ENCODE measurements at regions not wholly inside any gene's neighbourhood (a gene's known extent, or its start where the extent isn't known, plus 50 kb on each side); places are given as distances from the start of the nearest gene placed in this dataset.
"Not testable (repeated sequence)": the region's sequence is repeated elsewhere in the genome, so short reads cannot be mapped to it uniquely, and the experiment has no call there.

DNA sequence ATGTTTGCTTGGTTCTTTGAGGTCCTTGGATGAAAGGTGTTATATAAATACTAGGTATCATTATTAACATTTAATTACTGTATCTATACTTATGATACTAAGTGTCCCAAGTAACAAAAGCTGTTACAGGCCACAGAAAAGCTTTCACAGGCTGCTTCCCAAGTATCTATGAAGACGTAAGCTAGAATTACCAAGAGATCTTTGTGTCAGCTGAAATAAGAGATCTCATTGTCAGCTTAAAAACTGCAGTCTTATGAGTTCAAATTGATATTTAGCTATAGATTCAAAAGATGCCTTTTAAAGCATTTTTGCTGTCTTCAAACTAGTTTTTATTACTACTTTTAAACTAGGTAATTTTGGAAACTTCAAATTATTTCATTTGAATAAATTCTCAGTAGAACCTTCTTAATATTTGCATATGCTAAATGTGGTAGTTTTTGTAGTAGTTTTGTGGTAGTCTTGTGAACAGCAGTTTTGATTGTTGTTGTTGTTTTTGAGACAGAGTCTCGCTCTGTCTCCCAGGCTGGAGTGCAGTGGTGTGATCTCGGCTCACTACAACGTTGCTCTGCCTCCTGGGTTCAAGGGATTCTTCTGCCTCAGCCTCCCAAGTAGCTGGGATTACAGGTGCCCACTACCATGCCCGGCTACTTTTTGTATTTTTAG, 170.0 kb upstream of the RPL34 start:
- DNase-seq (ENCODE audit: low read depth) = no peak
- TF ChIP-seq, protein P1, sequence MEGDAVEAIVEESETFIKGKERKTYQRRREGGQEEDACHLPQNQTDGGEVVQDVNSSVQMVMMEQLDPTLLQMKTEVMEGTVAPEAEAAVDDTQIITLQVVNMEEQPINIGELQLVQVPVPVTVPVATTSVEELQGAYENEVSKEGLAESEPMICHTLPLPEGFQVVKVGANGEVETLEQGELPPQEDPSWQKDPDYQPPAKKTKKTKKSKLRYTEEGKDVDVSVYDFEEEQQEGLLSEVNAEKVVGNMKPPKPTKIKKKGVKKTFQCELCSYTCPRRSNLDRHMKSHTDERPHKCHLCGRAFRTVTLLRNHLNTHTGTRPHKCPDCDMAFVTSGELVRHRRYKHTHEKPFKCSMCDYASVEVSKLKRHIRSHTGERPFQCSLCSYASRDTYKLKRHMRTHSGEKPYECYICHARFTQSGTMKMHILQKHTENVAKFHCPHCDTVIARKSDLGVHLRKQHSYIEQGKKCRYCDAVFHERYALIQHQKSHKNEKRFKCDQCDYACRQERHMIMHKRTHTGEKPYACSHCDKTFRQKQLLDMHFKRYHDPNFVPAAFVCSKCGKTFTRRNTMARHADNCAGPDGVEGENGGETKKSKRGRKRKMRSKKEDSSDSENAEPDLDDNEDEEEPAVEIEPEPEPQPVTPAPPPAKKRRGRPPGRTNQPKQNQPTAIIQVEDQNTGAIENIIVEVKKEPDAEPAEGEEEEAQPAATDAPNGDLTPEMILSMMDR (conservative IDR thresholded peaks at IDR 0.05; ENCODE audit: control insufficient read depth, insufficient read depth, low read depth, low read length) = no peak
- no peak overlapping the region for H3K4me3 ChIP-seq (ENCODE audit: control insufficient read depth, low read depth, low read length)

DNA sequence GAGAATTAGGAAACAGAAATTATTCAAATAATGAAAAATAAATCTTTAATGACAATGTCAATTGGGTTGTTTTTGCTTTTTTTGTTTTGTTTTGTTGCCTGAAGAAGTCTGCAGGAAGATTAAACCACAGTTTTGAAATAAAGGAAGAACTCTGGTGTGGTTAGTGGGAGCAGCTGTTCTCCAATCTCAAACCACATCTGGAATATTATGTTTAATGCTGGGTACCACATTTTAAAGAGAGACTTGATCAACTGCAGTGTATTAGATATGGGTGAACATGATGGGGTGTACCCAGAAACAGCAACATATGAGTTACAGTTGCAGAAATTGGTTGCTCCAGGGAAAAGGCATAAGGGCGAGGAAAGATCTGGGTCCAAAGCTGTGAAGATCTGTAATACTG, 171.2 kb upstream of the RPL34 start:
- TF ChIP-seq, protein P1 (conservative IDR thresholded peaks at IDR 0.05; ENCODE audit: control insufficient read depth, insufficient read depth, low read depth, low read length) = no peak
- H3K4me3 ChIP-seq (ENCODE audit: control insufficient read depth, low read depth, low read length) = no peak overlapping the region
- DNase-seq (ENCODE audit: low read depth) = no peak

DNA sequence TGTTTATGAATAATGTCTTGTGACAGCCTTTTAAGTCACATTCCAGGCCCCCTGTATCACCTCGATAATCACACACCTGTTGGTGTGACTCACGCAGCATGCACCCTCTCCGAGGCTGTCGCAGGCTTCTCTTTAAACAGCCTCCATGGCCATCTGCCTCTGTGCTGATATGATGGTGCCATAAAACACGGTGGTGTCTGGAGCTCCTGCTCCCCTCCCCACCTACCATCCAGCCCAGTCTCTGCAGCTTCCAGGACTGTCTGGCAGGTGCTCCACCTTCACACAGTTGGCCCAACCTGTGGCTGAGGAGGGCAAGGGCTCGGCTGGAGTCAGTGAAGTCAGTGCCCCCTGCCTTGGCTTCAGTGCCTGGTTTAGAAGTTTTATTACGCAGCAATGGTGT, 173.8 kb upstream of the RPL34 start:
- TF ChIP-seq, protein P1 (conservative IDR thresholded peaks at IDR 0.05; ENCODE audit: control insufficient read depth, insufficient read depth, low read depth, low read length) = no peak
- no peak overlapping the region for H3K4me3 ChIP-seq (ENCODE audit: control insufficient read depth, low read depth, low read length)
- no peak for DNase-seq (ENCODE audit: low read depth)

DNA sequence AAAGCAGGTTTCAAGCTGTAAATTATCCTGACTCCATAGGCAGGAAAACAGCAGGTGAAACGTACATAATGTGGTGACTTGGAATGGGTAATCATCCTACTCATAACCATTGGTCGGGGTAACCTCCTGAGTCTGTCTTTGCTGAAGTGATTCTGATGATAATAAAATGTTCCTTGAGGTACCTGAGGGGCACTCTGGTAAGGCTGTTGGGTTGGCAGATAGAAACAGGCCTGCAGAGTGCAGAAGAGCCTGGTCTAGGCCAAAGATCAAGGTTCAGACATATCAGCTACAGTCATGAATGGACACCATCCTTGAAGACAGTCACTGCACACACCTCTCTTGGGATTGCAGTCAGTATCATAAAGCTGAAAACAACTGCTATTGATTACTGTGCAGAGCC, 174.7 kb upstream of the RPL34 start:
- H3K4me3 ChIP-seq (ENCODE audit: control insufficient read depth, low read depth, low read length) = no peak overlapping the region
- TF ChIP-seq, protein P1 (conservative IDR thresholded peaks at IDR 0.05; ENCODE audit: control insufficient read depth, insufficient read depth, low read depth, low read length) = no peak
- no peak for DNase-seq (ENCODE audit: low read depth)

DNA sequence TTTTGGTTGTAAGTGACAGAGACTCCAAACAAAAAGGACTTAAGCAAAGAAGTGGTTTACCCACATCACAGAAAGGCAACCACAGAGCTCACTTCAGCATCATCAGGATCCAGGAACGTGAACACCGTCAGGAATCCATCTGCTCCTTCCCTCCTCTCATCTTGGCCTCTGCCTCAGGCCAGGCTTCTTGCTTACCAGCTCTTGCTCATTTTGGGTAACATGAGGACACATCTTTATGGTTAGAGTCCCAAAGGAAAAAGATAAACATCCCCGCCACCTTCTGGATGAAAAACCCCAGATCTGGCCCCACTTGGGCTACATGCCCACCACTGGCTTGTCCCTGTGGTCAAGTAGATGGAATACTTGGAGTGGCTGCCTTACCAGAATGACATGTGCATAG, 176.8 kb upstream of the RPL34 start:
- H3K4me3 ChIP-seq (ENCODE audit: control insufficient read depth, low read depth, low read length) = no peak overlapping the region
- TF ChIP-seq, protein P1 (conservative IDR thresholded peaks at IDR 0.05; ENCODE audit: control insufficient read depth, insufficient read depth, low read depth, low read length) = no peak
- no peak for DNase-seq (ENCODE audit: low read depth)

DNA sequence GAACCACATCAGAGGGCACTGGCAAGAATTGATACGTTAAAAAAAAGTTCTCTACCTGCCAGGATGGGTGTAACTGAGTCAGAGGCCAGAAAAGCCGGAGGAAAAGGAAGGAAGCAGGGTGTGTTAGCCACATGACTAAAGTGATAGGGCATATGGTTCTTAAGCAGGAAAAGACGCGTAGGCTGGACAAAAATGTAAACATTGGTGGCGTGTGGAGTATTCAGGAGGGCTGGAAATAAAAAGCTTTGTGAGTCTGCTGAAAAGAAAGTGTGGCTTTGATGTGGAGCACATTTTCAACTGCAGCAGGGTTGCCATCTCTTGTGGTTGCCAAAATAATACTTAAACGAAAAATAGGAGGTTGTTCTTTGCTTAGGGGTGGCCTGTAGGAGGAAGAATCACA, 186.5 kb upstream of the RPL34 start:
- DNase-seq (ENCODE audit: low read depth) = peak; percentile 47
- TF ChIP-seq, protein P1 (conservative IDR thresholded peaks at IDR 0.05; ENCODE audit: control insufficient read depth, insufficient read depth, low read depth, low read length) = no peak
- H3K4me3 ChIP-seq (ENCODE audit: control insufficient read depth, low read depth, low read length) = no peak overlapping the region

DNA sequence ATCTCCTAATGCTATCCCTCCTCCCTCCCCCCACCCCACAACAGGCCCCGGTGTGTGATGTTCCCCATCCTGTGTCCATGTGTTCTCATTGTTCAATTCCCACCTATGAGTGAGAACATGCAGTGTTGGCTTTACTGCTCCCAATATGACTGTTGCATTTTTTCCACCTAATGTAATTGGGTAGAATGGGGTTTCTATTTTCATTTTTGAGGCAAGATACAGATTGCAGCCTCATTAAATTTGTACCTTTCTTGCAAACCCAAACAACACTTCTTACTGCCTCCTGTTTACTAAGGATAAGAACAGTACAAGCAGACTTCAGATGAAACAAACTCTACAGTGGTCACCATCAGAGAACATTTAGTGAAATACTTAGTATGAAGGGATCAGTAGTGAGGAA, 187.0 kb upstream of the RPL34 start:
- H3K4me3 ChIP-seq (ENCODE audit: control insufficient read depth, low read depth, low read length); DNase-seq (ENCODE audit: low read depth): not testable (repeated sequence)

All from fibroblast of mammary gland (primary cell).